H1 (cell line): ENCODE measurements at regions not wholly inside any gene's neighbourhood (a gene's known extent, or its start where the extent isn't known, plus 50 kb on each side); places are given as distances from the start of the nearest gene placed in this dataset.

Source experiments
- CBX8 ChIP-seq: fragments of 300-800, 300-1000 bp; sonication (generic); IDR thresholded peaks from 2 replicates; pipeline ENCODE4 v1.7.1; 2016; ENCODE audit warnings: low read depth, low read length, borderline replicate concordance
- E2F6 ChIP-seq: IDR thresholded peaks from 2 replicates; pipeline ENCODE4 v1.6.1; 2012; ENCODE audit warnings: inconsistent platforms
- HDAC6 ChIP-seq: IDR thresholded peaks from one replicate; pipeline ENCODE4 v1.7.1; 2012; ENCODE audit warnings: low read depth, mild to moderate bottlenecking, inconsistent platforms, low read length, moderate library complexity
- RFX5 ChIP-seq: IDR thresholded peaks from 2 replicates; pipeline ENCODE4 v1.6.1; 2011; ENCODE audit warnings: low read depth, low read length, improper control_type of control experiment, borderline replicate concordance
- SP4 ChIP-seq: IDR thresholded peaks from 2 replicates; pipeline ENCODE4 v1.6.1; 2012; ENCODE audit warnings: low read length, inconsistent platforms
- TF ChIP-seq, protein P1 (sequence below), 3 experiments: IDR thresholded peaks; 1 replicate in 2 of 3; 2 replicates in 1 of 3; pipeline versions ENCODE4 v1.5.1 to v1.6.1; 2011; ENCODE audit warnings: low read length in 3 of 3, mild to moderate bottlenecking in 3 of 3, inconsistent platforms in 2 of 3, low read depth in 1 of 3, moderate library complexity in 1 of 3; ENCODE audit not compliant: insufficient read depth in 1 of 3; ENCODE audit errors: control extremely low read depth in 1 of 3

DNA sequence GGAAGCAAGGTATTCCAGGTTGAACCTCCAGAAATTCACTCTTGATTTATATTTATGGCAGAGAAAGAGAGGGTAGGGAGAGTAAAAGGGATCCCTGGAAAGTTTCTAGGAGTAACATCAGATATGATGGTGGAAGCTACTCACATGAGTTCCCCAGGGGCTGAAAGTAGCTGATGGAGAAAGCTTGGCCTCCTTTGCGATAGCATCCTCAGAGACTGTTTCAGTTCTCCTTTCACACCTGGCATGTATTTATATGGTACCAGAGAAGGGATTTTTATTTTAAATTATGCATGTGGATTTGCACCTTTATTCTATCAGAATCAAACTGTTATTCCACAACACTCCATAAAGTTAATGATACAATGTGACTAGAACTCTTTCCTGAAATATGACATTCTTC lies 126.3 kb upstream of the OSR1 start (continued):
- TF ChIP-seq HDAC6 (no peak), CBX8 (no peak), SP4 (no peak), RFX5 (no peak), E2F6 (no peak)
- TF ChIP-seq, protein P1, sequence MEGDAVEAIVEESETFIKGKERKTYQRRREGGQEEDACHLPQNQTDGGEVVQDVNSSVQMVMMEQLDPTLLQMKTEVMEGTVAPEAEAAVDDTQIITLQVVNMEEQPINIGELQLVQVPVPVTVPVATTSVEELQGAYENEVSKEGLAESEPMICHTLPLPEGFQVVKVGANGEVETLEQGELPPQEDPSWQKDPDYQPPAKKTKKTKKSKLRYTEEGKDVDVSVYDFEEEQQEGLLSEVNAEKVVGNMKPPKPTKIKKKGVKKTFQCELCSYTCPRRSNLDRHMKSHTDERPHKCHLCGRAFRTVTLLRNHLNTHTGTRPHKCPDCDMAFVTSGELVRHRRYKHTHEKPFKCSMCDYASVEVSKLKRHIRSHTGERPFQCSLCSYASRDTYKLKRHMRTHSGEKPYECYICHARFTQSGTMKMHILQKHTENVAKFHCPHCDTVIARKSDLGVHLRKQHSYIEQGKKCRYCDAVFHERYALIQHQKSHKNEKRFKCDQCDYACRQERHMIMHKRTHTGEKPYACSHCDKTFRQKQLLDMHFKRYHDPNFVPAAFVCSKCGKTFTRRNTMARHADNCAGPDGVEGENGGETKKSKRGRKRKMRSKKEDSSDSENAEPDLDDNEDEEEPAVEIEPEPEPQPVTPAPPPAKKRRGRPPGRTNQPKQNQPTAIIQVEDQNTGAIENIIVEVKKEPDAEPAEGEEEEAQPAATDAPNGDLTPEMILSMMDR (IDR thresholded peaks at IDR 0.05; ENCODE audit: control extremely low read depth in 1 of 3, insufficient read depth in 1 of 3, low read depth in 1 of 3, low read length in 3 of 3), result no peak
- TF ChIP-seq, all 59 proteins: peak for 0
